C4-2B (cell line): ENCODE measurements at regions not wholly inside any gene's neighbourhood (a gene's known extent, or its start where the extent isn't known, plus 50 kb on each side); places are given as distances from the start of the nearest gene placed in this dataset.

Experiments used
- ZFX ChIP-seq: fragments of 450-650 bp; IDR thresholded peaks from 2 replicates; pipeline ENCODE4 v1.6.1; 2017
- TF ChIP-seq, protein P1 (sequence below): fragments of 450-650 bp; conservative IDR thresholded peaks from 2 replicates; pipeline ENCODE4 v1.5.1; 2017; ENCODE audit warnings: mild to moderate bottlenecking

- TF ChIP-seq, protein P1, sequence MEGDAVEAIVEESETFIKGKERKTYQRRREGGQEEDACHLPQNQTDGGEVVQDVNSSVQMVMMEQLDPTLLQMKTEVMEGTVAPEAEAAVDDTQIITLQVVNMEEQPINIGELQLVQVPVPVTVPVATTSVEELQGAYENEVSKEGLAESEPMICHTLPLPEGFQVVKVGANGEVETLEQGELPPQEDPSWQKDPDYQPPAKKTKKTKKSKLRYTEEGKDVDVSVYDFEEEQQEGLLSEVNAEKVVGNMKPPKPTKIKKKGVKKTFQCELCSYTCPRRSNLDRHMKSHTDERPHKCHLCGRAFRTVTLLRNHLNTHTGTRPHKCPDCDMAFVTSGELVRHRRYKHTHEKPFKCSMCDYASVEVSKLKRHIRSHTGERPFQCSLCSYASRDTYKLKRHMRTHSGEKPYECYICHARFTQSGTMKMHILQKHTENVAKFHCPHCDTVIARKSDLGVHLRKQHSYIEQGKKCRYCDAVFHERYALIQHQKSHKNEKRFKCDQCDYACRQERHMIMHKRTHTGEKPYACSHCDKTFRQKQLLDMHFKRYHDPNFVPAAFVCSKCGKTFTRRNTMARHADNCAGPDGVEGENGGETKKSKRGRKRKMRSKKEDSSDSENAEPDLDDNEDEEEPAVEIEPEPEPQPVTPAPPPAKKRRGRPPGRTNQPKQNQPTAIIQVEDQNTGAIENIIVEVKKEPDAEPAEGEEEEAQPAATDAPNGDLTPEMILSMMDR = no peak
- no peak for TF ChIP-seq ZFX
These were observed 299.4 kb downstream of the PPARGC1A start for GRCh38 chr4:23590431-23590830.
